Fibroblast of upper back skin (primary cell): ENCODE measurements at regions not wholly inside any gene's neighbourhood (a gene's known extent, or its start where the extent isn't known, plus 50 kb on each side); places are given as distances from the start of the nearest gene placed in this dataset.

ENCODE experiments used
- DNase-seq: peaks from one replicate; pipeline ENCODE4 v3.0.0-alpha.2; 2013

GRCh38 chr14:56512521-56512920, 67.1 kb upstream of the TMEM260 start:
- no peak for DNase-seq

- peak; percentile 6 for DNase-seq
These were observed 64.8 kb upstream of the TMEM260 start for GRCh38 chr14:56514663-56515371.

GRCh38 chr14:56515739-56516138, 63.9 kb upstream of the TMEM260 start:
- DNase-seq = no peak

GRCh38 chr14:56522403-56522802, 57.2 kb upstream of the TMEM260 start:
- no peak for DNase-seq

GRCh38 chr14:56524971-56525677, 54.5 kb upstream of the TMEM260 start:
- DNase-seq = no peak

GRCh38 chr14:56528927-56529326, 50.7 kb upstream of the TMEM260 start:
- no peak for DNase-seq
